Islet of Langerhans (tissue), 1 donor: ENCODE measurements at regions not wholly inside any gene's neighbourhood (a gene's known extent, or its start where the extent isn't known, plus 50 kb on each side); places are given as distances from the start of the nearest gene placed in this dataset.

Source experiments
- FAIRE-seq: peaks from one replicate; lab custom pipeline; 2011; peaks lifted over from hg19 to GRCh38; lab: Jason Lieb, UNC

DNA sequence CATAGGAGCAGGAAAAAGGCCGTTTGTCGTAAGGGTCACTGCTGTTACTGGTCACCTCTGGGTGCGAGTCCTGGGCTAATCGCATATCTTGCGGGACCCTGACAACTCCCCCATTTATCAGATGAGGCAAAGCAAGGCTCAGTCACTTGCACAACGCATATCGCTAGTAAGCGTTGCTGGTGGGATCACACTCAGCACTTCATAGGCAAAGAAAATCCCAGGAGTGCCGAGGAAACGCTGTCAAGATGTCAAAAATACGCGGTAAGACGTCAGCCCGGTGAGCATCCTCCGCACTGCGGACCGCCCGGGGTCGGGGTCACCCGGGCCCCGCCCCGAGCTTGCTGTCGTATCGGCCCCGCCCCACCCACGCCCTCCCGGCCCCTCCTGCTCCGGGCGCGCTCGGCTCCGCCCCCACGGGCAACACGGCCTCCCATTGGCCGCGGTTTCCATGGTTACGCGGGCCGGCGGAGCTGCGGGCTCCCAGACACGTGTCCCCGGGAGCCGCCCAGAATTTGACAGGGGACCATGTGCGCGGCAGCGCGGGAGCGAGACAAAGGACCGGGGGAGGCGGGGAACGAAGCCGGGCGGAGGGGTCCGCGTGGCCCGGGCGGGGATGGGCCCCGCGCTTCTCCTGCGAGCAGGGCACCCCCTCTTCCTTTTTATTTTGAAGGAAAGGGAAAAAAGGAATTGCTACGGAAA, 80.2 kb upstream of the IER5L start:
- FAIRE-seq: no peak

DNA sequence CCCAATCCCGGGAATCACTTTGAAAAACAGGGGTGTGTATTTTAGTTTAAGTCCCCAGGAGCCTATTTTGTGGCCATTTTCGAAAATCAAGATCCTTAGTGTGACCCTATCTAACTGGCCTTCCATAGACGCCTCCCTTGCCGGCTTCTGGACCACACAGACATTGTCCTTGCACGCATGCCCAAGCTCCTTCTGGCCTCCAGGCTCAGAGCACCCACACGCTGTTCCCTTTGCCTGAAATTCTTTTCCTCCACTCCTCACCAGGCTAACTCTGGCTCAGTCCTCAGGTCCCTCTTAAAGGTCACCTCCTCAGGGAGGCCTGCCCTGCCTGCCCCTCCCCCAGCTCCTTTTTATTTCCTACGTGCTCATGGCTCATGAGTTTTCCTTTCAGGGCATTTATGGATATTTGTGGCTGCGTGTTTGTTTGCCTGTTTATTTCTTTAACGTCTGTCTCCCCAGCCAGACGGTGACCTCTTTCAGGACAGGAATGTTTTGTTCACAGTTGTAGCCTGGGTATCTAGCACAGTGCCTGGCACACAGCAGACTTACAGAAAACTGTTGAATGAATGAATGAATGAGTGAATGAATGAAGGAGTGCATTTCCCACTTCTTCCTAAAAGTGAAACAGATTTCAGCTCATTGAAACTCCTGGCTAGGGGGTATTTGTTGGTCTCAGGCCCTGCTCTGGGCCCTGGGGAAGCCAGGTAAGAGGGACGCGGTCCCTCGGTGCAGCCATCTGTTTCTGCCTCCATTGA, 79.1 kb upstream of the IER5L start:
- FAIRE-seq: no peak

DNA sequence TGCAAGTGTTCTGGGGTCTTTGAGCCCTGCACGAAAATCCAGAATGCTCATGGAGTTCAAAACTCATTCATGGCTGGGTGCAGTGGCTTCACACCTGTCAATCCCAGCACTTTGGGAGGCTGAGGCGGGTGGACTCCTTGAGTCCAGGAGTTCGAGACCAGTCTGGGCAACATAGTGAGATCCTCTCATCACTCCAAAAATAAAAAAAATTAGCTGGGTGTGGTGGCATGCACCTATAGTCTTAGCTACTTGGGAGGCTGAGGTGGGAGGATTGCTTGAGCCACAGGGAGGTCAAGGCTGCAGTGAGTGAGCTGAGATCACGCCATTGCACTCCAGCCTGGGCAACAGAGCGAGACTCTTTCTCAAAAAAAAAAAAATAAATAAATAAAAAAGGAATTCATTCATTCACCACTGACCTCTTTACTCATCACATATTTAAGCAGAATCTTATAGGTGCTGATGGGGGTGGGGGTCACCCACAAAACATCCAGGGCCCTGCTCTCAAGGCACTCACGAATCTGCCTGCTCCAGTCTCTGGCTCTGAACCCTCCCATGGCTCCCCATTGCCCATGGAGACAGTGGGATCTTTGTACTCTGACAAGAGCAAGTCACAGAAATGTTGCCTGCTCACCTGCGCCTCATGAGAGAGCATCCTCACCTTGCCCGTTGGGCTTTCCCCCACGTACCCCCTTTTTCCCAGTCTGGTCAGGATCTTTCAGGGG, 76.7 kb upstream of the IER5L start:
- no peak for FAIRE-seq

DNA sequence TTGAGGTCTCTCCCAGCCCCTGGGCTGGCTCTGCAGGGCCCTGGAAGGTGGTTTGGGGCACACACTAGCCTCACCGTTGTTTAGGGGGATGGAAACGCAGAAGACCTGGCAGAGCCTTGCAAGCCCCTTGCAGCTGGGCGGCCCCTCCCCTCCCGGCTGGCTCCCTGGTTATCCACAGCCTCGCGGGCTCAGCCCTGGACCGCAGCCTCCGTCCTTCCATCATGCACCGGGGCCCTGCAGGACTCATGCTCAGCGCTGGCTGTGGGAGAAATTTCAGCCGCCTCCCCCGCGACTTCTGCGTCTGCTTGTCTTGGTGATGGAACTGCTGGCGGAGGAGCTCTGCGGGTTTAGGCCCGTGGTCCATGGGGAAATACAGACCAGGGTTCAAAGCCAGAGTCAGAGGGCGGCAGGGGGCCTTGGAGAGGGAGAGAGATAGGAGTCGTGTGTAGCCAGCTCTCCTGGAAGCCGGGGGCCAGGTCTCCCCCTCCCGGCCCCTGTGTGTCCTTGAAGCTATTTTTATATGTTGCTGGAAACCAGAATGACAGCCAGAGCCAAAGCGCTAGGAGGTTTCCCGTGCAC, 75.8 kb upstream of the IER5L start:
- no peak for FAIRE-seq

DNA sequence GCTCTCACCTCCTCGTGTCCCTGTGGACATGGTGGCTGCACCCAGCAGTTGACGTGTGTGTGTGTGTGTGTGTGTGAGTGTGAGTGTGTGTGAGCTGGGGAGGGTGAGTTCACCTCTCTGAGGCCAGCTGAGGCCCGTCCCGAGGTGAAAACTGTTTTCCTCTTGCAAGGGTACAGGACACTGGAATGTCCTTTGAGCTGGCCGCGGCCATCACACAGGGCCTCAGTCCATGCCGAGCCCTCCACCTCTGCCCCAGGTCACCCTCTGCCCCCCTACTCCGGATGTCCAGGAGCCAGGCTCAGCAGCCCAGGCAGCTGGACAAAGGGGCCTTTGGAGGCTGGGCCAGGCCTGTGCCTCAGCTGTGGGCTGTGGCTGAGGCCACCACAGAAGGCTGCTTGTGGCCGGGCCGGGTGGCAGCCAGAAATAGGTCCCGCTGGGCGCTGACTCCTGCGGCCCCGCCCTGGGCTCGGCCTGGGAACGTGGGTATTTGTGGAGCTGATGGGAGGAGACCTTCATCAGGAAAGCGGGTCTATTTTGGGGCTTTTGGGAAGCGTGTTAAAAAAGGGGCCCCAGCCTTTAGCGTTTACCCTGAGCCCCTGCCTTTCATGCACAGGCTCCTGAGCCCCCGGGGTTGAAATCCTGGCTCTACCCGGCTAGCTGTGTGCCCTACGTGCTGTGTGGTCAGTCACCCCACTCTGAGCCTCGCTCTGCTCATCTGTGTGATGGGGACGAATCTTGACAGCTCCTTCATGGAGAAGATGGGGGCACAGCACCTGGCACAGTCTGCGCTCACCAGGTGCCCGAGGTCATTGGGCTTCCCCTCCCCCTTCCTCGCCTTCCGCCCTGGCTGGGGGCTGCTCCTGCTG, 75.1 kb upstream of the IER5L start:
- no peak for FAIRE-seq

DNA sequence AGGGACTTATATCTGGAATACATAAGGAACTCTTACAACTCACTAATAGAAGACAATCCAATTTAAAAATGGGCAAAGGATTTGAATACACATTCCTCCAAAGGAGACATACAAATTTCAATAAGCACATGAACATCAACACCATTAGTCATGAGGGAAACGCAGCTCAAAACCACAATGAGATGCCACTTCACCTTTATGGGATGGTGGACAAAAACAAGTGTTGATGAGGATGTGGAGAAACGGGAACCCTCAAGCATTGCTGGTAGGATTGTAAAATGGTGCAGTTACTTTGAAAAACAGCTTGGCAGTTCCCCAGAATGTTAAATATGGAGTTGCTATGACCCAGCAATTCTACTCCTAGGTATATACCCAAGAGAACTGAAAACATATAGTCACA, 72.7 kb upstream of the IER5L start:
- no peak for FAIRE-seq

DNA sequence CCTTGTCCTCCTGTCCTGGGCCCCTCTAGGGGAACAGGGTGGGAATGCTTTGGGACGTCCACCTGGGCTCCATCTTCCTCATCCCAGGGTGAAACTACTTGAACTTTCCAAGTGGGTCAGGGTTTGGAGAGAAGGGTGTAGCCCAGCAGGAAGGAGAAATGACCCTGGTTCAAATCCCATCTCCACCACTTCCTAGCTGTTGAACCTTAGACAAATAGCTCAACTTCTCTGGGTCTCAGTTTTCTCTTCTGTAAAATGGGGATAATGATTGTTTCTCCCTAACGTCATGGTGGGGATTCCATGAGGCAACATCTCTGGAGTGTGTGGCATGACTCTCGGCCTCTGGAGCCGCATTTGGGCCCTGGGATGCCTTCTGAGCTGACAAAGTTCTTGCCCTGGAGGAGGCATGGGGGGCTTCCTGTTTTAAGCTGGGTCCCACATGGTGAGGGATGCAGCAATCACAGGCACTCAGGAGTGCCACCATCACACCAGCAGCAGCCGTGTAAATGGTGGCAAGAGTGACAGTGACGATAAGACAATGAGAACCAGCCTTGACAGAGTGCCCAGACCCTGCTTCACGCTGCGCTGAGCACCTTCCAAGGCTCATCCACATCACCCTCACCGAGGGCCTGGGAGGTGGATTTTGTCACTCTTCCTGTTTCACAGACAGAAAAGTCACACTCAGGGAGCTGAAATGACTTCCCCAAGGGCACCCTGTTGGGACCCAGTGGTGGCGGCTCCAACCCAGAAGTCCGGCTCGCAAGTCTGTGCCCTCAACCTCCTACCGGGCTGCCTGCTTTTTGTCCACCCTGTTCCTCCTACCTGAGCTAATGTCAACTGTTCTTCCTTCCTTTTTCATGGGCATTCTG, 69.5 kb upstream of the IER5L start:
- no peak for FAIRE-seq

DNA sequence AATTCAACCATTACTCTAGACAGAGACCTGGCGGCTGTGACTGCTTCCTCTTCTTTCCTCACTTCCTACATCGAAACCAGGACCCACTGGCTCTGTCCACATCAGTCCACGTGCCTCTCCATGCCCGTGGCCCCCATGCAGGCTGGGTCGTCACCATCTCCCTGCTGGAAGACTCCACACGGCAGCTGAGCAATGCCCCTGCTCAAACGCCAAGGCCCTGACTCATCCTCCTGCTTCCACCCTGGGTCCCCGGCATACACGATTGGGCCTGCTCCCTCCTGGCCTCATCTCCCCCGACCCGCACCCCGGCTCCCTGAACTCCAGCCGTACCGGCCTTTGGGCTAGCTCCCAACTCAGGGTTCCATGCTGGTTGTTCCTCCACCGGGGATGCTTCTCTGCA, 67.2 kb upstream of the IER5L start:
- FAIRE-seq: no peak

DNA sequence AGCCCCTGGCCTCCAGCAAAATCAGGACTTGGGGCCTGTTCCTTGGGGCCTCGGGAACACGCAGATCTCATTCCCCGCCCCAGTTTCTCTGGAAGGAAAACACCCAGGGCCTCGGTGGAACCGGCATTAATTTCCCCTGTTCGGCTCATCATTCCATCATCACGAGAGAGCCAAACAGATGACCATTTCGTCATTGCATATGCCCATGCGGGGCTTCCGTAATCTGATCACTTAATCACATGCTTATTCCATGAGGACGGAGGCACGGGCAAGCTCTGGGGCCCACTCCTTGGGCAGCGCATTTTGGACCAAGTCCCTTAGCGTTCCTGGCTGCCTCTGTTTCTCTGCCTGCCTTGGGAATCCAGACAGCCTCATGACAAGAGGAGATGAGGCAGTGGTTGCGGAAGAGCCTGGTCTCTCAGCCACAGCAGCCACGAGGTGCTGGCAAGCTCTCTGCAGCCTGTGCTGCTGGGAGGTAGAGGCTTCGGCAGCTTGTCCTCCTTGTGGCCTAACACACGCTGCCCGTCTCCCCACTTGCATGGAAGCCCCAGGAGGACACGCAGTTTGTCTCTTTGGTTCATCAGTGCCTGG, 65.0 kb upstream of the IER5L start:
- no peak for FAIRE-seq

DNA sequence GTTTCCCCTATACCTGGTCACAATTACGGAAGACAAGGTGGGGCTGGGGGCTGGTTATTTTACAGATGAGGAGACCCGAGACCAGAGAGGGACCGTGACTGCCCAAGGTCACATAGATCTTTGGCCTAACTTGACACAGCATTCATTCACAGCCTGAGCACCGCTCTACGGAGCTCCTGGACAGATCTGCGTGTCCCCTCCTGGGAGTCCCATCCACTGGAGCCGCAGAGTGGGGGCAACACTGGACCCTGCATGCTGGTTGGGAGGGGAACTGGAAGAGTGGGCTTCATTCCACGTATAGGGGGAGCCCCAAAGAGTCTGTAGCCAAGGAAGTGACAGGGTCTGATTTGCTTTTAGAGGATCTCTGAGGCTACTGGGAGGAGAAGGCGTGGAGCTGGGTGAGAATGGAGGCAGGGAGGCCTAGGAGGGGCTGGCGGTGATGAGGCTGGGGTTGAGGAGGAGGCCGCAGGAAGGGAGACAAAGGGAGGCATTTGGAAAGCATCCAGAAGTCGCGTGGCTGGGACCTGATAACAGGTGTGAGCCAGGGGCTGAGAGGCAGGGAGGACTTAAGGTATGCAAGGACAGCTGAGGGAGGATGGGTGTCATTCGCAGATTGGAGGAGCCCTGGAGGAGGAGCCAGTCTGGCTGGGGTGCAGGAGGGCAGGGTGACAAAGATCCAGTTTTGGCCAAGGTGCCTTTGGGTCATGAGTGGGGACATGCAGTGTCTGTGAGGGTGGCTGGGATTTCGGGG, 64.3 kb upstream of the IER5L start:
- no peak for FAIRE-seq

DNA sequence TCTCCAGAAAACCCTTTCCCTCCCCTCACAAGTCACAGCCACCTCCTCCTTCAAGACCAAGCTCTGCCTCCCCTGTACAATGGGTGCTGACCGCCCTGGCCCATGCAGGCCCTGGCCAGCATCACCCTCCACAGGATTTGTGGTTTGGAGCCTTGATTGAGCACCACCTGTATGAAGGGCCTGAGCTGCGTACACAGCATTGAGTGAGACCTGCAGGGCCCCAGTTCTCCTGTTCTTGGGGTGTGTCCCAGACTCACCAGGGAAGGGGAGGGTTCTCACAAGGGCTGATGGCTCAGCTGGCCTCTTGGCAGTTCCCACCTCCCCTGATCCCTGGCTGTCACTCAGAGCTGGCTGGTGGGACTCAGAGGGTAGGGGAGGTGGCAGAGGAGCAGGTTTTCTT, 63.7 kb upstream of the IER5L start:
- no peak for FAIRE-seq

DNA sequence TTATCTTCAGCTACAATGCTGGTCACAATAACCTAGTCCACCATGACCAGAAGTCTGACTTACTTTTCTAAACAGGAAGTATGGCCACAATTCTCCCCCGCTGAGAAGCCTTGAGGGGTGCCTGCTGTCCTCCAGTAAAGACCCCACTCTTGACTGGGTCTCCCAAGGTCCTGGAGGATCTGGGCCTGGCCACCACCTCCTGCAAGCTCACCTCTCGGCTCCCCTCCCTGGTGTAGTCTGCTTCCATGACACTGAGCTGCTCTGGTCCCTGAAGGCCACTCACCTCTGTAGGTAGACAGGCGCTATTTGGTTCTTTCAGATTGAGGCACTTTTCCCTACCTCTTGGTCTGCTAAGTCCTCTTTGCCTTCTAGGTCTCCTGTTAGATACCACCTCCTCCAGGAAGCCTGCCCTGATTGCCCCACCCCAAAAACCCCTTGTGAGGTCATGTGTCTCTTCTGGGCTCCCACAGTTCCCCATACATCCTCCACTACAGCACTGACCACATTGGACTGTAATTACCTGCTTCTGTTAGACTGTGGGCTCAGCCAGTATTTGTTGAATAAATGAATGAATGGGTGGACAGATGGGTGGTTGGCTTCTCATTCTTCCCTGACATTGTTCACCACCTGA, 62.6 kb upstream of the IER5L start:
- no peak for FAIRE-seq

DNA sequence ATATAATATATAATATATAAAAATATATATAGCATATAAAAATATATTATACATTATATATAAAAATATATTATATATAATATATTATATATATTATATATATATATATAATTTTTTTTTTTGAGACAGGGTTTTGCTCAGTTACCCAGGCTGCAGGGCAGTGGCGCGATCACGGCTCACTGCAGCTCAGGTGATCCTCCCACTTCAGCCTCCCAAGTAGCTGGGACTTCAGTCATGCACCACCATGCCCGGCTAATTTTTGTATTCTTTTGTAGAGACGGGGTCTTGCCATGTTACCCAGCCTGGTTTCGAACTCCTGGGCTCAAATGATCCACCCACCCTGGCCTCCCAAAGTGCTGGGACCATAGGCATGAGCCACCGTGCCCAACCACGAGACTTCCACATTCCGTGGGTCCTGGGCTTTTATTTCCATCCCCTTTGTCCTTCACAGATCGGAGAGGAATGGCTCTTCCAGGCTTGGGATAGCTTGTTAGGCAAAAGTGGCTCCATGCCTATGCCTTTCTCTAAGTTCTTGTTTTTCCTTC, 62.0 kb upstream of the IER5L start:
- FAIRE-seq: no peak

DNA sequence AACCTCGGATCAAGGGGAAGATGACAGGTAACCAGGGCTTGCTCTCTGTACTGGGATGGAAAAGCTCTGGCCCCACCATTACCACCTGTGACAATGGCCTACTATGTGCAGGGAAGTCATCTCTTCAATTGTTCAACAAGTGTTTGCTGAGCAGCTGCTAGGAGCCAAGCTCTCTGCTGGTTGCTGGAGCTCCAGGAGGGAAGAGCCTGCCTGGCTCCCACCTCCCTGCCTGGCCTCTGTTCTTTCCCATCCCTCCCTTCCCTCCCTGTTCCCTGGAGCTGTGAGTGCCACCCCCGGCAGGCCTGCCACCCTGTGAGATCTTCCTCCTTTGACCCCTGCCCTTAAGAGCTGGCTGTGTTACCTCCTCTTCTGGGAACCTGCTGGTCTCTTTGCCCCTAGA, 59.7 kb upstream of the IER5L start:
- FAIRE-seq: no peak

DNA sequence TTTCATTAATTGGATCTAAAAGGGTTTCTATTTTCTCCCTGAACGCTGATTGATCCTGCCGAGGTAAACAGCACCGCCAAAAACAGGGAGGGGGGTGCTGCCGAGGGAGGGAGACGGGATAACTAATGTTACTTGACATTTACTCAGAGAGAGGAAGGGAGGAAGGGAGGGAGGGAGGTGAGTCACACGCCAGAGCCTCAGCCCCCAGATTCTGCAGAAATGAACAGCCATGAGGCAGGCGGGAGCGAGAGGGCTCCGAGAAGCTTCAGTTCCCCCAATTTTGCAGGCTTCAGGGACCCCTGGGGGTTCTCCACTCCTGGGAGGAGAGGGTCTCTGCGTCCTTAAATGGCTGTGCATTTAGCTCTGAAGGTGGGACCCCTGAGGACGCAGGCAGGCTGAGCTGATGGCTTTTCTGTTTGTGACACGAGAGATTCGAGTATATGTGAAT, 59.1 kb upstream of the IER5L start:
- FAIRE-seq: no peak

DNA sequence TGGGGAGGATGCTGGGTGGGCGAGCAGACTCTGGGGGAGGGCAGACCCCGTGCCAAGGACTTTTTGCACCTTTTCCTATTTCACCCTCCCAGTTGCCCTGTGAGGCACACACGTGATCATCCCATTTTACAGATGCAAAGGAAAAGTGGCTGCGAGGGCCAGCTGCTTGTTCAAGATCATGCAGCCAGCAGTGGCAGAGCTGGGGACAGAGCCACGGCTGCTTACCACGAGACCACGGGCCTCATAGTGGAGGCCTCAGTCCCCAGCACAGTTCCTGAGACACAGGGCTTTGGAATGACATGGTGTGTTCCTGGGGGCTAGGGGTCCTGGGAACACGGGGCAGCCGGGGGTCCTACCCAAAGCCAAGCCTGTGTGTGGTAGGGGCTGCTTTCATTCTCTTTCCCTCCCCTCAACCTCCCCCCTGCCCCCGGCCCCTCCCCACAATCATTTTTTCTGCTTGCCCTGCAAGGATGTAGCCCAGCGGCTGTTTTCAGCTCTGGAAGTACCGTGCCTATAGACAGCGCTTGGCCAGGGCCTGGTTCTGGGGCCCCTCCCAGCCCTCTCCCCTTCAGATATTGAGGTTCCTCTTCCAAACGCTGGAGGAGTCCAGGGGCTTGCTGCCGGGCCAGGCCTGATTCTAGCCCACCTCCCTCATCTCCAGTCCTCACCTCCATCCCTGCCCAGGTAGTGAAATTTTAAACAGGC, 58.5 kb upstream of the IER5L start:
- no peak for FAIRE-seq

DNA sequence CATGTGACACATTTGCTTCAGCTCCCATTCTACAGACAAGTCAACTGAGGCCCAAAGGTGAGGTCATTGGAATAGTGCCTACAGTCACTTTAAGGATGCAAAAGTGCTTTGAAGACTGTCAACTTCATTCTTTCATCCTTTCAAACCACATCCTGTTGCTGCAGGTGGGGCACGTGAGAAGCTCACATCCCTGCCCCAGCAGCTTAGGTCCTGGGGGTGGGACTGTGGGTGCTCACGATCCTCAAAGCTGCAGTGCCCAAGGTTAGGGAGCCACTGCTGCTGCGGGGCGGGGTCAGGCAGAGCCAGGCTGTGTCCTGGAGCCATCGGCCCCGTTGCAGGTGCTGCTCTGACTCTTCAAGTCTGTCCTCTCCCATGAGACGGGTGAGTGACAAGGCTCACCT, 57.9 kb upstream of the IER5L start:
- FAIRE-seq: no peak
